Esophagus muscularis mucosa (tissue), 4 donors: ENCODE measurements at regions not wholly inside any gene's neighbourhood (a gene's known extent, or its start where the extent isn't known, plus 50 kb on each side); places are given as distances from the start of the nearest gene placed in this dataset.
A peak's percentile ranks its signal among the peaks of the same experiment; 100 is the strongest.

Source experiments
- DNase-seq: peaks from one replicate; pipeline ENCODE4 v3.0.0-alpha.2; 2017; ENCODE audit errors: extremely low spot score
- H3K27ac ChIP-seq, 4 donors: fragments of 200-600 bp; sonication (generic); replicated peaks in 1 of 4; 1 replicate in 3 of 4; 2 replicates in 1 of 4; pipeline ENCODE4 v1.5.1; 2016 to 2019; ENCODE audit warnings: mild to moderate bottlenecking in 1 of 4
- H3K27me3 ChIP-seq, 4 donors: fragments of 200-600 bp; sonication (generic); one replicate each; pipeline versions ENCODE4 v1.5.1 to v1.6.0; 2016 to 2019
- H3K36me3 ChIP-seq, 4 donors: fragments of 200-600 bp; sonication (generic); one replicate each; pipeline ENCODE4 v1.5.1; 2016 to 2019
- H3K4me1 ChIP-seq, 4 donors: fragments of 200-600 bp; sonication (generic); one replicate each; pipeline ENCODE4 v1.5.1; 2016 to 2019
- H3K4me3 ChIP-seq, 4 donors: fragments of 200-600 bp; sonication (generic); 1 replicate in 2 of 4; 2 replicates in 2 of 4; pipeline ENCODE4 v1.5.1; 2016 to 2019; ENCODE audit warnings: mild to moderate bottlenecking in 4 of 4, moderate library complexity in 1 of 4
- H3K9me3 ChIP-seq, 4 donors: fragments of 200-600 bp; sonication (generic); 1 replicate in 3 of 4; 2 replicates in 1 of 4; pipeline ENCODE4 v1.5.1; 2016 to 2019
- CTCF ChIP-seq, 3 experiments: fragments of 200-600 bp in 2 of 3; fragments of 450-650 bp in 1 of 3; sonication (generic) in 2 of 3; IDR thresholded peaks; one replicate each; pipeline ENCODE4 v1.5.1; 2017 to 2019; ENCODE audit warnings: antibody characterized with exemption in 3 of 3, mild to moderate bottlenecking in 2 of 3, moderate library complexity in 1 of 3
- EP300 ChIP-seq: sonication (generic); formaldehyde crosslinking; IDR thresholded peaks from one replicate; pipeline ENCODE4 v1.6.1; 2017; ENCODE audit warnings: antibody characterized with exemption
- POLR2A ChIP-seq: fragments of 450-650 bp; IDR thresholded peaks from one replicate; pipeline ENCODE4 v1.6.1; 2017; ENCODE audit warnings: antibody characterized with exemption, moderate library complexity, mild to moderate bottlenecking, low read depth
- POLR2AphosphoS5 ChIP-seq, 2 donors: sonication (generic); formaldehyde crosslinking; IDR thresholded peaks; one replicate each; pipeline ENCODE4 v1.6.1; 2017; ENCODE audit warnings: antibody characterized with exemption in 2 of 2
- WGBS: methylation state at CpG from one replicate; pipeline ENCODE4 v1.1.5; 2018; 5-methylcytosine and 5-hydroxymethylcytosine counted together
- intact Hi-C: fragments of 100-400 bp; cut with DNase I; formaldehyde crosslinking; loops from one replicate; pipeline ENCODE4 v1.15.1; 2023

GRCh38 chr4:78671903-78672815, 104.0 kb upstream of the BMP2K start:
- H3K36me3 ChIP-seq: no peaks in the 10 kb centered on the region
- DNase-seq: peak; percentile 82
- H3K9me3 ChIP-seq: no peaks in the 10 kb centered on the region
- peaks cover 8 to 40% (median 33%) of the 10 kb centered on the region in 4 donors for H3K4me1 ChIP-seq
- H3K4me3 ChIP-seq: no peak overlapping the region
- H3K27me3 ChIP-seq: no peaks in the 10 kb centered on the region
- 59% methylated on average over 5 of the region's 5 CpGs for WGBS
- TF ChIP-seq EP300 (no peak), POLR2A (no peak), POLR2AphosphoS5 (IDR thresholded peaks at IDR 0.05) (no peak), CTCF (IDR thresholded peaks at IDR 0.05) (no peak)
- intact Hi-C loops: no loop called here
- peak overlapping the region; percentile 26 to 51 (median 30) for H3K27ac ChIP-seq

GRCh38 chr4:78673337-78673736, 102.8 kb upstream of the BMP2K start:
- TF ChIP-seq CTCF (IDR thresholded peaks at IDR 0.05): no peak
- no peak for TF ChIP-seq POLR2AphosphoS5 (IDR thresholded peaks at IDR 0.05)
- TF ChIP-seq POLR2A: no peak
- TF ChIP-seq EP300: no peak
- WGBS: 90% methylated on average over 2 of the region's 2 CpGs
- Histone ChIP-seq H3K4me1 (peaks cover 0 to 29% (median 22%) of the 10 kb centered on the region in 4 donors), H3K4me3 (no peak overlapping the region), H3K36me3 (no peaks in the 10 kb centered on the region), H3K27ac (no peak overlapping the region), H3K9me3 (no peaks in the 10 kb centered on the region), H3K27me3 (no peaks in the 10 kb centered on the region)
- DNase-seq: no peak
- intact Hi-C loops: no loop called here

- TF ChIP-seq POLR2A: no peak
- no peak for TF ChIP-seq POLR2AphosphoS5 (IDR thresholded peaks at IDR 0.05)
- no peak for TF ChIP-seq CTCF (IDR thresholded peaks at IDR 0.05)
- TF ChIP-seq EP300: no peak
- WGBS: 87% methylated on average over 1 of the region's 1 CpG
- H3K9me3 ChIP-seq: no peaks in the 10 kb centered on the region
- no peaks in the 10 kb centered on the region for H3K36me3 ChIP-seq
- no peak overlapping the region for H3K27ac ChIP-seq
- intact Hi-C loops: no loop called here
- H3K27me3 ChIP-seq: no peaks in the 10 kb centered on the region
- DNase-seq: no peak
- peaks cover 0 to 26% (median 20%) of the 10 kb centered on the region in 4 donors for H3K4me1 ChIP-seq
- H3K4me3 ChIP-seq: no peak overlapping the region
Observed at GRCh38 chr4:78675325-78675724, 100.8 kb upstream of the BMP2K start.

GRCh38 chr4:78682070-78682469, 94.1 kb upstream of the BMP2K start:
- 97% methylated on average over 3 of the region's 3 CpGs for WGBS
- intact Hi-C loops: no loop called here
- no peaks in the 10 kb centered on the region for H3K36me3 ChIP-seq

More at GRCh38 chr4:78682070-78682469, 94.1 kb upstream of the BMP2K start:
- H3K4me3 ChIP-seq: no peak overlapping the region
- TF ChIP-seq POLR2A: no peak
- TF ChIP-seq CTCF (IDR thresholded peaks at IDR 0.05): no peak
- no peak for TF ChIP-seq POLR2AphosphoS5 (IDR thresholded peaks at IDR 0.05)
- no peak for TF ChIP-seq EP300
- H3K4me1 ChIP-seq: peaks cover 5 to 8% (median 6%) of the 10 kb centered on the region in 4 donors
- H3K9me3 ChIP-seq: no peaks in the 10 kb centered on the region
- DNase-seq: no peak
- H3K27me3 ChIP-seq: no peaks in the 10 kb centered on the region
- no peak overlapping the region for H3K27ac ChIP-seq
